H9 (cell line): ENCODE measurements at regions not wholly inside any gene's neighbourhood (a gene's known extent, or its start where the extent isn't known, plus 50 kb on each side); places are given as distances from the start of the nearest gene placed in this dataset.

Experiments
- DNase-seq: peaks from one replicate; pipeline ENCODE4 v3.0.0-alpha.2; 2017
- H2AFZ ChIP-seq: one replicate; pipeline ENCODE4 v1.6.1; 2013; ENCODE audit warnings: mild to moderate bottlenecking, low read length, control low read depth, moderate library complexity
- H2AK5ac ChIP-seq: 2 replicates; pipeline ENCODE4 v1.6.1; 2013; ENCODE audit warnings: low read length, control low read depth, mixed read lengths; ENCODE audit not compliant: insufficient read length
- H2BK120ac ChIP-seq: one replicate; pipeline ENCODE4 v1.6.1; 2013; ENCODE audit warnings: low read depth, mild to moderate bottlenecking, low read length, control low read depth, inconsistent platforms; ENCODE audit not compliant: poor library complexity, severe bottlenecking
- H2BK12ac ChIP-seq: 2 replicates; pipeline ENCODE4 v1.6.1; 2013; ENCODE audit warnings: low read length, control low read depth, mixed read lengths, low read depth; ENCODE audit not compliant: insufficient read length
- H2BK15ac ChIP-seq: 2 replicates; pipeline ENCODE4 v1.6.1; 2013; ENCODE audit warnings: low read depth, low read length, control low read depth
- H2BK20ac ChIP-seq: one replicate; pipeline ENCODE4 v1.6.1; 2013; ENCODE audit warnings: low read depth, mild to moderate bottlenecking, low read length, control low read depth, inconsistent platforms; ENCODE audit not compliant: poor library complexity, severe bottlenecking
- H2BK5ac ChIP-seq: 2 replicates; pipeline ENCODE4 v1.6.1; 2013; ENCODE audit warnings: low read length, control low read depth, mixed read lengths; ENCODE audit not compliant: insufficient read length
- H3K14ac ChIP-seq: 2 replicates; pipeline ENCODE4 v1.6.1; 2013; ENCODE audit warnings: low read length, control low read depth; ENCODE audit not compliant: insufficient read depth
- H3K18ac ChIP-seq: 2 replicates; pipeline ENCODE4 v1.6.1; 2013; ENCODE audit warnings: low read depth, mild to moderate bottlenecking, mixed read lengths, low read length, control low read depth; ENCODE audit not compliant: insufficient read length
- H3K23ac ChIP-seq: 2 replicates; pipeline ENCODE4 v1.6.1; 2013; ENCODE audit warnings: low read length, control low read depth, mixed read lengths, low read depth; ENCODE audit not compliant: insufficient read length
- H3K23me2 ChIP-seq: 2 replicates; pipeline ENCODE4 v1.6.1; 2013; ENCODE audit warnings: low read depth, mild to moderate bottlenecking, mixed read lengths, low read length, control low read depth; ENCODE audit not compliant: insufficient read length, poor library complexity, severe bottlenecking
- H3K27ac ChIP-seq: 2 replicates; pipeline ENCODE4 v1.5.1; 2013; ENCODE audit warnings: low read length, control low read depth, mixed read lengths, low read depth; ENCODE audit not compliant: insufficient read length
- H3K27me3 ChIP-seq: 2 replicates; pipeline ENCODE4 v1.6.1; 2013; ENCODE audit warnings: low read length, control low read depth, inconsistent platforms; ENCODE audit not compliant: insufficient read depth
- H3K4ac ChIP-seq: 2 replicates; pipeline ENCODE4 v1.6.1; 2013; ENCODE audit warnings: low read depth, mild to moderate bottlenecking, control low read depth, inconsistent platforms, low read length, moderate library complexity
- H3K4me1 ChIP-seq: 2 replicates; pipeline ENCODE4 v1.6.1; 2013; ENCODE audit warnings: low read length, control low read depth, inconsistent platforms; ENCODE audit not compliant: insufficient read depth
- H3K4me2 ChIP-seq: 2 replicates; pipeline ENCODE4 v1.6.1; 2013; ENCODE audit warnings: low read length, control low read depth, mixed read lengths; ENCODE audit not compliant: insufficient read length, insufficient read depth
- H3K56ac ChIP-seq: 2 replicates; pipeline ENCODE4 v1.6.1; 2013; ENCODE audit warnings: low read depth, mild to moderate bottlenecking, mixed read lengths, low read length, control low read depth; ENCODE audit not compliant: insufficient read length
- H3K79me1 ChIP-seq: 2 replicates; pipeline ENCODE4 v1.6.1; 2013; ENCODE audit warnings: low read depth, mild to moderate bottlenecking, moderate library complexity, low read length, control low read depth, inconsistent platforms; ENCODE audit not compliant: insufficient read depth, poor library complexity, severe bottlenecking
- H3K79me2 ChIP-seq: 2 replicates; pipeline ENCODE4 v1.6.1; 2013; ENCODE audit warnings: low read length, control low read depth, inconsistent platforms; ENCODE audit not compliant: insufficient read depth
- H3K9ac ChIP-seq: 2 replicates; pipeline ENCODE4 v1.6.1; 2013; ENCODE audit warnings: low read length, control low read depth, mixed read lengths; ENCODE audit not compliant: insufficient read length; ENCODE audit errors: extremely low read depth
- H3K9me3 ChIP-seq: one replicate; pipeline ENCODE4 v1.6.1; 2013; ENCODE audit warnings: low read depth, low read length, inconsistent platforms; ENCODE audit not compliant: control insufficient read depth
- H3T11ph ChIP-seq: one replicate; pipeline ENCODE4 v1.6.1; 2013; ENCODE audit warnings: mild to moderate bottlenecking, low read length, control low read depth, inconsistent platforms
- H4K20me1 ChIP-seq: one replicate; pipeline ENCODE4 v1.6.1; 2013; ENCODE audit not compliant: control insufficient read depth, insufficient read length, insufficient read depth
- H4K5ac ChIP-seq: 2 replicates; pipeline ENCODE4 v1.6.1; 2013; ENCODE audit warnings: low read depth, mild to moderate bottlenecking, mixed read lengths, low read length, control low read depth; ENCODE audit not compliant: insufficient read length
- H4K8ac ChIP-seq: replicated peaks from 2 replicates; pipeline ENCODE4 v1.6.1; 2013; ENCODE audit warnings: low read length, control low read depth, mixed read lengths, low read depth; ENCODE audit not compliant: insufficient read length
- H4K91ac ChIP-seq: 2 replicates; pipeline ENCODE4 v1.6.1; 2013; ENCODE audit warnings: low read depth, mild to moderate bottlenecking, moderate library complexity, mixed read lengths, low read length, control low read depth; ENCODE audit not compliant: insufficient read length
- H3K27ac Mint-ChIP-seq, 3 experiments: 2 replicates in 2 of 3; 3 replicates in 1 of 3; pipeline ENCODE4 v1.8.0; 2020 to 2021; ENCODE audit warnings: mixed read lengths in 3 of 3, mild to moderate bottlenecking in 1 of 3, moderate library complexity in 1 of 3
- H3K27me3 Mint-ChIP-seq: 2 replicates; pipeline ENCODE4 v1.8.0; 2021; ENCODE audit warnings: low read depth, mild to moderate bottlenecking, moderate library complexity, mixed read lengths
- H3K36me3 Mint-ChIP-seq, 3 experiments: 2 replicates in 2 of 3; 3 replicates in 1 of 3; pipeline ENCODE4 v1.8.0; 2020 to 2021; ENCODE audit warnings: low read depth in 3 of 3, mixed read lengths in 3 of 3; ENCODE audit not compliant: insufficient read depth in 1 of 3
- H3K4me1 Mint-ChIP-seq, 2 experiments: 2 replicates each; pipeline ENCODE4 v1.8.0; 2020; ENCODE audit warnings: mixed read lengths in 2 of 2
- H3K4me3 Mint-ChIP-seq, 2 experiments: 2 replicates in 1 of 2; 3 replicates in 1 of 2; pipeline ENCODE4 v1.8.0; 2020 to 2021; ENCODE audit warnings: mild to moderate bottlenecking in 2 of 2, mixed read lengths in 2 of 2, moderate library complexity in 1 of 2
- H3K9me3 Mint-ChIP-seq, 2 experiments: 2 replicates in 1 of 2; 3 replicates in 1 of 2; pipeline ENCODE4 v1.8.0; 2020; ENCODE audit warnings: mild to moderate bottlenecking in 2 of 2, mixed read lengths in 2 of 2, moderate library complexity in 1 of 2
- WGBS: extraction: QIAGEN DNeasy Blood & Tissue Kit; methylation state at CpG from one replicate; pipeline ENCODE4 v1.1.7; 2013; ENCODE audit warnings: missing lambda C conversion rate, low lambda C conversion rate, mixed read lengths; ENCODE audit not compliant: insufficient read length; ENCODE audit errors: extremely low coverage; 5-methylcytosine and 5-hydroxymethylcytosine counted together
- TF ChIP-seq, protein P1 (sequence below): fragments of 200-600 bp; sonication (generic); conservative IDR thresholded peaks from 3 replicates; pipeline ENCODE4 v1.8.0; 2021; ENCODE audit warnings: antibody characterized with exemption, mild to moderate bottlenecking

- Histone ChIP-seq H3K23me2 (no peaks in the 10 kb centered on the region), H2BK12ac (no peak overlapping the region), H3K4ac (no peak overlapping the region), H2BK15ac (no peak overlapping the region), H3K56ac (no peak overlapping the region), H2BK20ac (no peak overlapping the region), H2AK5ac (no peak overlapping the region), H3K79me2 (no peaks in the 10 kb centered on the region), H3K79me1 (no peaks in the 10 kb centered on the region), H3K27ac (no peak overlapping the region), H4K91ac (no peak overlapping the region), H3K27me3 (no peaks in the 10 kb centered on the region; the same call in 1 of the 2 replicates), H3T11ph (no peak overlapping the region), H4K5ac (no peak overlapping the region), H3K18ac (no peak overlapping the region), H4K8ac (no peak overlapping the region), H3K9ac (no peak overlapping the region), H3K23ac (no peak overlapping the region), H3K14ac (no peak overlapping the region), H2AFZ (no peak overlapping the region), H2BK120ac (no peak overlapping the region), H2BK5ac (no peak overlapping the region), H3K9me3 (no peaks in the 10 kb centered on the region), H3K4me1 (peaks cover 6% of the 10 kb centered on the region; the same call in 1 of the 2 replicates), H4K20me1 (no peaks in the 10 kb centered on the region), H3K4me2 (no peak overlapping the region)
- no CpG with 5 or more reads among the region's 3 CpGs for WGBS
- TF ChIP-seq, protein P1, sequence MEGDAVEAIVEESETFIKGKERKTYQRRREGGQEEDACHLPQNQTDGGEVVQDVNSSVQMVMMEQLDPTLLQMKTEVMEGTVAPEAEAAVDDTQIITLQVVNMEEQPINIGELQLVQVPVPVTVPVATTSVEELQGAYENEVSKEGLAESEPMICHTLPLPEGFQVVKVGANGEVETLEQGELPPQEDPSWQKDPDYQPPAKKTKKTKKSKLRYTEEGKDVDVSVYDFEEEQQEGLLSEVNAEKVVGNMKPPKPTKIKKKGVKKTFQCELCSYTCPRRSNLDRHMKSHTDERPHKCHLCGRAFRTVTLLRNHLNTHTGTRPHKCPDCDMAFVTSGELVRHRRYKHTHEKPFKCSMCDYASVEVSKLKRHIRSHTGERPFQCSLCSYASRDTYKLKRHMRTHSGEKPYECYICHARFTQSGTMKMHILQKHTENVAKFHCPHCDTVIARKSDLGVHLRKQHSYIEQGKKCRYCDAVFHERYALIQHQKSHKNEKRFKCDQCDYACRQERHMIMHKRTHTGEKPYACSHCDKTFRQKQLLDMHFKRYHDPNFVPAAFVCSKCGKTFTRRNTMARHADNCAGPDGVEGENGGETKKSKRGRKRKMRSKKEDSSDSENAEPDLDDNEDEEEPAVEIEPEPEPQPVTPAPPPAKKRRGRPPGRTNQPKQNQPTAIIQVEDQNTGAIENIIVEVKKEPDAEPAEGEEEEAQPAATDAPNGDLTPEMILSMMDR: peak; percentile 51; the same call in 2 of the 3 replicates
- no peak overlapping the region for H3K4me3 Mint-ChIP-seq
- H3K36me3 Mint-ChIP-seq: peaks cover 0 to 6% (median 2%) of the 10 kb centered on the region in 3 experiments; a peak in 1 of 7 replicates
- peaks cover 45% of the 10 kb centered on the region for H3K27me3 Mint-ChIP-seq
- peak overlapping the region in 2 of 3 experiments; percentile 13 to 40; a peak in 2 of 7 replicates for H3K27ac Mint-ChIP-seq
- H3K4me1 Mint-ChIP-seq: peaks cover 27 to 28% of the 10 kb centered on the region in 2 experiments
- peaks cover 4 to 7% of the 10 kb centered on the region in 2 experiments; a peak in 4 of 5 replicates for H3K9me3 Mint-ChIP-seq
- DNase-seq: peak; percentile 45
These were observed 150.0 kb upstream of the RMST start for GRCh38 chr12:97312570-97313135.
